Liver (tissue), 8 donors: ENCODE measurements at regions not wholly inside any gene's neighbourhood (a gene's known extent, or its start where the extent isn't known, plus 50 kb on each side); places are given as distances from the start of the nearest gene placed in this dataset.

Experiments
- DNase-seq: peaks from one replicate; pipeline ENCODE4 v3.0.0-alpha.2; 2017; ENCODE audit warnings: low spot score
- H3K27ac ChIP-seq, 2 donors: one replicate each; pipeline ENCODE4 v1.7.0; 2013; ENCODE audit warnings: inconsistent platforms in 2 of 2, low read length in 2 of 2, control low read depth in 1 of 2, low read depth in 1 of 2, mild to moderate bottlenecking in 1 of 2
- H3K27me3 ChIP-seq, 4 donors: one replicate each; pipeline versions ENCODE4 v1.6.1 to v1.7.0; 2013; ENCODE audit warnings: low read length in 3 of 4, inconsistent platforms in 1 of 4, mild to moderate bottlenecking in 1 of 4, moderate library complexity in 1 of 4; ENCODE audit not compliant: control insufficient read depth in 4 of 4, insufficient read depth in 4 of 4
- H3K36me3 ChIP-seq, 4 donors: one replicate each; pipeline versions ENCODE4 v1.6.1 to v1.7.0; 2013; ENCODE audit warnings: low read length in 3 of 4, mild to moderate bottlenecking in 3 of 4, low read depth in 1 of 4, moderate library complexity in 1 of 4; ENCODE audit not compliant: control insufficient read depth in 4 of 4, insufficient read depth in 3 of 4
- H3K4me1 ChIP-seq, 4 donors: one replicate each; pipeline versions ENCODE4 v1.6.1 to v1.7.0; 2013; ENCODE audit warnings: low read length in 3 of 4, mild to moderate bottlenecking in 3 of 4, moderate library complexity in 1 of 4; ENCODE audit not compliant: control insufficient read depth in 4 of 4, insufficient read depth in 4 of 4
- H3K4me3 ChIP-seq, 3 donors: one replicate each; pipeline versions ENCODE4 v1.6.1 to v1.7.0; 2013; ENCODE audit warnings: low read length in 3 of 3, control low read depth in 1 of 3, low read depth in 1 of 3, mild to moderate bottlenecking in 1 of 3
- H3K9ac ChIP-seq, 2 donors: one replicate each; pipeline ENCODE4 v1.7.0; 2013; ENCODE audit warnings: low read length in 2 of 2, mild to moderate bottlenecking in 2 of 2, moderate library complexity in 2 of 2, control low read depth in 1 of 2, low read depth in 1 of 2
- H3K9me3 ChIP-seq, 4 donors: one replicate each; pipeline versions ENCODE4 v1.6.1 to v1.7.0; 2013; ENCODE audit warnings: low read length in 3 of 4; ENCODE audit not compliant: control insufficient read depth in 4 of 4
- CTCF ChIP-seq: fragments of 150-350 bp; IDR thresholded peaks from 2 replicates; pipeline ENCODE4 v1.5.1; 2017; ENCODE audit warnings: improper control_type of control experiment, low read depth, low read length; ENCODE audit not compliant: missing input control
- EGR1 ChIP-seq, 2 donors: IDR thresholded peaks; 2 replicates each; pipeline ENCODE4 v1.6.1; 2016 to 2018; ENCODE audit warnings: antibody characterized with exemption in 2 of 2, low read depth in 2 of 2
- FOXA1 ChIP-seq: IDR thresholded peaks from 2 replicates; pipeline ENCODE4 v1.6.1; 2016; ENCODE audit warnings: antibody characterized with exemption
- FOXA2 ChIP-seq: IDR thresholded peaks from 2 replicates; pipeline ENCODE4 v1.6.1; 2016; ENCODE audit warnings: antibody characterized with exemption
- GABPA ChIP-seq, 2 donors: IDR thresholded peaks in 1 of 2; conservative IDR thresholded peaks in 1 of 2; 2 replicates each; pipeline ENCODE4 v1.6.1; 2016; ENCODE audit warnings: antibody characterized with exemption in 2 of 2, mild to moderate bottlenecking in 1 of 2, moderate library complexity in 1 of 2
- HNF4A ChIP-seq, 2 donors: conservative IDR thresholded peaks; 2 replicates each; pipeline ENCODE4 v1.6.1; 2016; ENCODE audit warnings: antibody characterized with exemption in 2 of 2, mild to moderate bottlenecking in 2 of 2
- HNF4G ChIP-seq: IDR thresholded peaks from 2 replicates; pipeline ENCODE4 v1.6.1; 2016; ENCODE audit warnings: antibody characterized with exemption
- JUND ChIP-seq, 2 donors: IDR thresholded peaks; 2 replicates each; pipeline ENCODE4 v1.6.1; 2016; ENCODE audit warnings: antibody characterized with exemption in 2 of 2
- NR2F2 ChIP-seq: IDR thresholded peaks from 2 replicates; pipeline ENCODE4 v1.6.1; 2016; ENCODE audit warnings: antibody characterized with exemption
- RAD21 ChIP-seq, 2 donors: IDR thresholded peaks; 2 replicates each; pipeline ENCODE4 v1.6.1; 2016; ENCODE audit warnings: antibody characterized with exemption in 2 of 2, mild to moderate bottlenecking in 2 of 2
- REST ChIP-seq: IDR thresholded peaks from 2 replicates; pipeline ENCODE4 v1.6.1; 2016; ENCODE audit warnings: antibody characterized with exemption, mild to moderate bottlenecking
- RXRA ChIP-seq, 2 donors: IDR thresholded peaks; 2 replicates each; pipeline ENCODE4 v1.6.1; 2017 to 2018; ENCODE audit warnings: antibody characterized with exemption in 2 of 2, mild to moderate bottlenecking in 1 of 2
- SP1 ChIP-seq: IDR thresholded peaks from 2 replicates; pipeline ENCODE4 v1.6.1; 2018; ENCODE audit warnings: antibody characterized with exemption, mild to moderate bottlenecking
- TAF1 ChIP-seq: conservative IDR thresholded peaks from 2 replicates; pipeline ENCODE4 v1.6.1; 2016; ENCODE audit warnings: antibody characterized with exemption, mild to moderate bottlenecking
- YY1 ChIP-seq: IDR thresholded peaks from 2 replicates; pipeline ENCODE4 v1.6.1; 2016; ENCODE audit warnings: antibody characterized with exemption, mild to moderate bottlenecking
- WGBS: extraction: QIAGEN DNeasy Blood & Tissue Kit; methylation state at CpG from one replicate; pipeline ENCODE4 v1.1.7; 2013; 5-methylcytosine and 5-hydroxymethylcytosine counted together
- TF ChIP-seq, protein P1 (sequence below): IDR thresholded peaks from 2 replicates; pipeline ENCODE4 v1.6.1; 2016; ENCODE audit warnings: antibody characterized with exemption
- TF ChIP-seq, protein P2 (sequence below): IDR thresholded peaks from 2 replicates; pipeline ENCODE4 v1.6.1; 2016; ENCODE audit warnings: antibody characterized with exemption
- donor health status: healthy.
- donor health status: healthy.
- donor health status: healthy.
- donor health status: healthy.
- donor health status: healthy.

DNA sequence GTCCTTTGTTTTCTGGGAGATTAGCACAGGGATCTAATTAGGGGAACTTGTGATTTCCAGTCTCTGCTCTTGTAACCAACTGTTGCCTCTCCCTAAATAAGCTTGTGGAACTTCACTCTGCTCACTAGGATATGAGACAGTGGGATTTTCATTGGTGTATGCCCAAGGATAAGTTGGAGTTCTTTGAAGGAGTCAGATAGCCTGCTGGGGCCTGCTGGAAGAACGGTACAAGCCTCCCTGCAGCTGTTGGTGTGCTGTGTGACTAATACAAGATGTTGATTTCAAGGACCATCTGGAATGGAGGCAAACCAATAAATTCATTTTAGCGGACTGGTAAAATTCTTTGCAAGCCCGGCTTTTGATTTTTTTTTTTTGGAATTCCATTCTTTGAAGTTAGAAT is 167.0 kb downstream of the AASDH start:
- TF ChIP-seq HNF4G (no peak), FOXA1 (no peak), CTCF (no peak), GABPA (IDR thresholded peaks at IDR 0.05 in 1 of 2, conservative IDR thresholded peaks at IDR 0.05 in 1 of 2) (no peak), NR2F2 (no peak), JUND (IDR thresholded peaks at IDR 0.05) (no peak), SP1 (no peak), RAD21 (IDR thresholded peaks at IDR 0.05) (no peak), FOXA2 (no peak), TAF1 (no peak)
- TF ChIP-seq, protein P1, sequence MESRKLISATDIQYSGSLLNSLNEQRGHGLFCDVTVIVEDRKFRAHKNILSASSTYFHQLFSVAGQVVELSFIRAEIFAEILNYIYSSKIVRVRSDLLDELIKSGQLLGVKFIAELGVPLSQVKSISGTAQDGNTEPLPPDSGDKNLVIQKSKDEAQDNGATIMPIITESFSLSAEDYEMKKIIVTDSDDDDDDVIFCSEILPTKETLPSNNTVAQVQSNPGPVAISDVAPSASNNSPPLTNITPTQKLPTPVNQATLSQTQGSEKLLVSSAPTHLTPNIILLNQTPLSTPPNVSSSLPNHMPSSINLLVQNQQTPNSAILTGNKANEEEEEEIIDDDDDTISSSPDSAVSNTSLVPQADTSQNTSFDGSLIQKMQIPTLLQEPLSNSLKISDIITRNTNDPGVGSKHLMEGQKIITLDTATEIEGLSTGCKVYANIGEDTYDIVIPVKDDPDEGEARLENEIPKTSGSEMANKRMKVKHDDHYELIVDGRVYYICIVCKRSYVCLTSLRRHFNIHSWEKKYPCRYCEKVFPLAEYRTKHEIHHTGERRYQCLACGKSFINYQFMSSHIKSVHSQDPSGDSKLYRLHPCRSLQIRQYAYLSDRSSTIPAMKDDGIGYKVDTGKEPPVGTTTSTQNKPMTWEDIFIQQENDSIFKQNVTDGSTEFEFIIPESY: no peak
- Histone ChIP-seq H3K9ac (no peak overlapping the region), H3K4me3 (no peak overlapping the region), H3K9me3 (no peaks in the 10 kb centered on the region), H3K4me1 (no peaks in the 10 kb centered on the region), H3K27ac (no peak overlapping the region), H3K36me3 (no peaks in the 10 kb centered on the region), H3K27me3 (no peaks in the 10 kb centered on the region)
- 91% methylated on average over 3 of the region's 3 CpGs for WGBS
- DNase-seq: no peak

- no peaks in the 10 kb centered on the region for H3K36me3 ChIP-seq
- H3K27me3 ChIP-seq: no peaks in the 10 kb centered on the region
- no peak overlapping the region for H3K9ac ChIP-seq
- H3K27ac ChIP-seq: no peak overlapping the region
- no peak for DNase-seq
- no peaks in the 10 kb centered on the region for H3K4me1 ChIP-seq
- no peaks in the 10 kb centered on the region for H3K9me3 ChIP-seq
- TF ChIP-seq CTCF (no peak), EGR1 (IDR thresholded peaks at IDR 0.05; ENCODE audit: low read depth in 2 of 2) (no peak), FOXA2 (no peak), SP1 (no peak), GABPA (IDR thresholded peaks at IDR 0.05 in 1 of 2, conservative IDR thresholded peaks at IDR 0.05 in 1 of 2) (no peak), TAF1 (no peak), YY1 (no peak), RAD21 (IDR thresholded peaks at IDR 0.05) (no peak), RXRA (IDR thresholded peaks at IDR 0.05) (no peak), NR2F2 (no peak), HNF4A (conservative IDR thresholded peaks at IDR 0.05) (no peak), REST (no peak)
- TF ChIP-seq, protein P1: no peak
- TF ChIP-seq, protein P2, sequence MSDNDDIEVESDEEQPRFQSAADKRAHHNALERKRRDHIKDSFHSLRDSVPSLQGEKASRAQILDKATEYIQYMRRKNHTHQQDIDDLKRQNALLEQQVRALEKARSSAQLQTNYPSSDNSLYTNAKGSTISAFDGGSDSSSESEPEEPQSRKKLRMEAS: no peak
- no peak overlapping the region for H3K4me3 ChIP-seq
- WGBS: 86% methylated on average over 3 of the region's 3 CpGs
These were observed 167.8 kb downstream of the AASDH start for GRCh38 chr4:56219447-56219846.
